ENCODE measurements at regions not wholly inside any gene's neighbourhood (a gene's known extent, or its start where the extent isn't known, plus 50 kb on each side); places are given as distances from the start of the nearest gene placed in this dataset.
"Not testable (repeated sequence)": the region's sequence is repeated elsewhere in the genome, so short reads cannot be mapped to it uniquely, and the experiment has no call there.

DNA sequence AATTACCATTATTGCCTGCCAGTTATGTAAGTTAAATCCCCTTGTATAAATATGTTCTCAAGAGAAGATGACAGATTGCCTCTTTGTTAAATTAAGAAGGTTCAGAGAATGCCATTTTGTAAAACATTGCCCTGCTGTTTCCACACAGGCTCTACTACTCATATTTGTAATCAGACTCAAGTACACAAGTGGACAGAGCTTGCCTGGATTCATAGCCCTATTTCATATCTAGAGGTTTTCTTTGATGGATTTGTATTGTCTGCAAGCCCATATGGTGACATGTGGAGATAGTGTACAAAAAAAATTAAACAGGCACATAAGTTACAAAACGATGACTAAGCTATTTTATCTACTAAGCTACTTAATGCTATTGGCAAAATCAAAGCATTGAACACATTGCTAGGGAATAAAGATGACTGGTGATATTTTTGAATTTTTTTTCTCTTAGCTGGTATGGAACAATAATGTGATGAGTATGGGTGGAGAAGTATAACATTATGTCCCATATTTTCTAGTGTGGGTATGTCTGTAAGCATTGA, 1286.6 kb upstream of the ALCAM start:
- DNase-seq, result no peak

DNA sequence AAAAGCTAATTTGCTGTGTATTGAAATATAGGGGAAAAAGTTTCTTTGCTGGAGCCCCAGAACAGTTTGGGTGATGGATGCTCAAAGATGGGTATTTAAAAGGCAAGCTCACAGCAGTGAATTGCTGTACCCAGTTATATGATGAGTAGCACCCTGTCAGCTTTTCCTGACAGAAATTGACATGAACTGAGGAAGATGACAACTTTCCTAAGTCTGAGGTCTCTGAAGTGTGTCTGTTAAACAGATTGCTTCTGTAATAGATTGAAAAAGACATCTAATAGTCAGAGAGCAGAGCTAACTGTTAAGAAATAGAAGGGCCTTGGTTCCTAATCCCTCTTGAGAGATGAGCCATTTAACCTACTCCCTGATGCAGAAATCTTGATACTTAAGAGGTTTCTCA, 1278.0 kb upstream of the ALCAM start:
- no peak for DNase-seq

DNA sequence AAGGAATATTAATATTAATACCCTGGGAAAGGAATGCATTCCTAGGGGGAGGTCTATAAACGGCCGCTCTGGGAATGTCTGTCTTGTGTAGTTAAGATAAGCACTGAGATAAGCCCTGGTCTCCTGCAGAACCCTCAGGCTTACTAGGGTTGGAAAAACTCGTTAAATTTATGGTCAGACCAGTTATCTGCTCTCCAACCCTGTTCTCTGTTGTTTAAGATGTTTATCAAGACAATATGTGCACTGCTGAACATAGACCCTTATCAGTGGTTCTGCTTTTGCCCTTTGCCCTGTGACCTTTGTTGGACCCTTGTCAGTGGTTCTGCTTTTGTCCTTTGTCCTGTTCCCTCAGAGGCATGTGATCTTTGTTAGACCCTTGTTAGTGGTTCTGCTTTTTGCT, 1276.7 kb upstream of the ALCAM start:
- not testable (repeated sequence) for DNase-seq

DNA sequence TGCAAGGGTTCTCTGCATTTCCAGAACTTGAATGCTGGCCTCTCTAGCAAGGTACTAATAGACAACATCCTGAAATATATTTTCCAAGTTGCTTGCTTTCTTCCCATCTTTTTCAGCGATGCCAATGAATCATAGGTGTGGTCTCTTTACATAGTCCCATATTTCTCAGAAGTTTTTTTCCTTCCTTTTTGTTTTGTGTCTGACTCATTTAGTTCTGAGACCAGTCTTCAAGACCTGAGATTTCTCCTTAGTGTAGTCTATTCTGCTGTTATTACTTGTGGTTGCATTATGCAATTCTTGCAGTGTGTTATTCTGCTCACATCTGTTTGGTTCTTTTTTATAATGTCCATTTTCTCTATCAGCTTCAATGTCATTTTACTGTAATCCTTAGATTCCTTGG, 1265.0 kb upstream of the ALCAM start:
- DNase-seq, result no peak

DNA sequence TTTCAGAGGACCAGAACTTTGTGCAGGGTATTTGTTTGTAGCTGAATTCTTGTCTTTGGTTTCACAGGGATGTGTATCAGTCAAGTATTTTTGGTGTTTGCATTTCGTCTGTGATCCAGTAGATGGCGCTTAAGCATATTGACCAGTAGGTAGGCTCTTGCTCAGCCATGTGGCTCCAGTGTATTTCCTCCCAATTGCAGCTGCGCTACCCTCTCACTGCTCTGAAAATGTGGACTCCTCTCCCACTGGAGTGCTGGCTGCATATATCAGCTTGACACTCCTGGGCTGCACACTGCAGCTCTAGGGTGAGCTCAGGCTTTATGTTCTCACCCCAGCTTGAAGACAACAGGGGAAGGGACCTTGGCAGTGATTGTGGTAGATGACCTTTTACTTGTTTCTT, 1264.3 kb upstream of the ALCAM start:
- peak; percentile 33 for DNase-seq

GRCh38 chr3:104106276-104106675, 1260.4 kb upstream of the ALCAM start:
- no peak for DNase-seq

- no peak for DNase-seq
Measured at GRCh38 chr3:104108522-104108921, 1258.2 kb upstream of the ALCAM start.

GRCh38 chr3:104126463-104126862, 1240.2 kb upstream of the ALCAM start:
- DNase-seq, result no peak

DNA sequence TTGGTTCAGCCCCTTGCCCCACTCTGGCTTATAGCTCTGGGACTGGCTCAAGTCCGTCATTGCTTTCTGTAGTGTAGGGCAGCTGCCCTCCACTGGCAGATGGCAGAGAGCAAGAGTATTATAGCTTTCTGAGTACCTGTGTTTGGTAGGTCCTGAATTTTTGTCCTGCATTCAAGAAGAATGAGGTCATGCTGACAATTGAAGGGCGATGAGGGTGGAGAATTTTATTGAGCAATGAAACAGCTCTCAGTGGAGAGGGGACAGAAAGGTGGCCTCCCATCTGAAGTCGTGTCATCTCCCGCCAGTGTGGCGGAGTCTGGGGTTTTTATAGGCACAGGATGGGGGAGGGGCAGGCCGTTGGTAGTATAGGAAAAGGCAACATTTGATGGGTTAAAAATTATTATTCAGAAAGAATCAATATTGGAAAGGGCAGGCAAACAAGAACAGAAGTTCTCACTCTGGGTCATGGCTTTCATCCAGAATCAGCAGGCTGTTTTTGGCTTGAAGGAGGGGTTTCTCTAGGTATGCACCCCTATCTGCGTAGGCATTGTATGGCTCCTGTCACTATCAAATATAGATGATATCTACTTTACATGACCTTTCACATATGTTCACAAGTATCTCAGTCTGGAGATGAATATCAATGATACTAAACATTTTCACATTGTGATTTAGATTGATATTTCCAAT, 1239.7 kb upstream of the ALCAM start:
- no peak for DNase-seq

DNA sequence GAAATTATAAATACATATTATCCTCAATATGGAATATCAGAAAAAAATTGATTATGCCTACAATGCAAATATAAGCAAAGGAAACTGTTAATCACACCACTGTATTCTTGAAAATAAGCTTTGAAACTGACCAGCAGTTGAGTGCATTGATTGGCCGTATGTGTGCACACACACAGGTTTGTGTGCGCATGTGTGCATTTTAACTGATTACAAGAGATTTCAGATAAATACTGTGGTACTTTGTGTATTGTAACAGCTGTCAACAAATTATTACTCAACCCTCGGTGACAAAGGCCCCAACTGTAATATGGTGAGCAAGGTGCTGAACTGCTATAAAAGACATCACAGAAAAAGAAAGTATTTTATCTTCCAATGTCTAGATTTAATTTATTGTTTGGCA, 1238.9 kb upstream of the ALCAM start:
- DNase-seq, result no peak

GRCh38 chr3:104132566-104133403, 1233.9 kb upstream of the ALCAM start:
- DNase-seq, result no peak

DNA sequence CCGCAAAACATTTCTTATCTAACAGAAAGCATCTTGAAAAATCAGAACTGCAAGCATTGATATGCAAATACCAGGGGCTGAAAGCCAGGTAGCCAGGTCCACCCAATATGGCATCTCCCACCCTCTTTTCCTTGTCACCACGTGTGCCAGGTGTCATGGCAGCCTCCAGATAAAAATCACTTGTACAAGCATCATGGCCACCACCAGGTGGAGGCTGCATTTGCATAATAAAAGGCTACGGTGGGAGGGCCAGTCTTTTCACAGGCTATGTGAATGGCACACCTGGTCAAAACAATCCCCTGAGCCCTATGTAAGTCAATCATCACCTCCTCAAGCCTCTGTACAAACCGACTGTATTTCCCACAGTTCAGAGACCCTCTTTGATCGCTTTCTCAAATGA, 1233.1 kb upstream of the ALCAM start:
- no peak for DNase-seq

GRCh38 chr3:104137116-104137515, 1229.6 kb upstream of the ALCAM start:
- DNase-seq, result no peak

DNA sequence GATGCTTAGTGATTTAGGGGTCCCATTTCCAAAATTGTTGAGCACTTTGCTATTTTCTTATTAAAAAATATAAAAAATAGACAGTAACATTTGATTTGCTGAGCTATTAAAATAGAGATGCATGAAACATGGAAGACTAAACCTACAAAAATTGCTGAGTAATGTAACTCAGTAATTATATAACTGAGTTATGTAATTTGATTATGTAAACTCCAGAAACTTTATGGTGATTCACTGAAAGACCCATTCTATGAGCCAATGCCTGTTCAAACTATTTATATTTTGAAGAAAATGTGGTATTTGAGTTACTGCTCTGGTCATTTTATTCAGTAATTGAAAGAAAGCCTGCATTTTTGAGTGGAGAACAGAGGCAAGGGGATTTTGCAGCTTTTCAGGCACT, 1221.5 kb upstream of the ALCAM start:
- DNase-seq, result no peak

- DNase-seq, result no peak
Measured at GRCh38 chr3:104149154-104149553, 1217.6 kb upstream of the ALCAM start.

- DNase-seq, result no peak
Measured at GRCh38 chr3:104150724-104151123, 1216.0 kb upstream of the ALCAM start.

DNA sequence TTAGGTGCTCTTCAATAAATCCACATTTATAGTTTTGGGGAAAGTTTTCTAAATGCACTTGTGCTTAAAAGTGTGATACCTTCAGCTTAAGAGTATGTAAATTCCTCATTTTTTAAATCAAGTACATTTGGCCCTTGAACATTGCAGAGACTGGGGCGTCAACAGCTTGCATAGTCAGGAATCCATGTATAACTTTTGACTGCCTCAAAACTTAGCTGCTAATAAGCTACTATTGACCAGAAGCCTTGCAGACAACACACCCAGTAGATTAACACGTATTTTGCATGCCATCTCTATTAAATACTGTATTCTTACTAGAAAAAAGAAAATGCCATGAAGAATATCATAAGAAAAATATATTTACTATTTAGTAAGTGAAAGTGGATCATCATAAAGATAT, 1211.8 kb upstream of the ALCAM start:
- DNase-seq, result no peak

DNA sequence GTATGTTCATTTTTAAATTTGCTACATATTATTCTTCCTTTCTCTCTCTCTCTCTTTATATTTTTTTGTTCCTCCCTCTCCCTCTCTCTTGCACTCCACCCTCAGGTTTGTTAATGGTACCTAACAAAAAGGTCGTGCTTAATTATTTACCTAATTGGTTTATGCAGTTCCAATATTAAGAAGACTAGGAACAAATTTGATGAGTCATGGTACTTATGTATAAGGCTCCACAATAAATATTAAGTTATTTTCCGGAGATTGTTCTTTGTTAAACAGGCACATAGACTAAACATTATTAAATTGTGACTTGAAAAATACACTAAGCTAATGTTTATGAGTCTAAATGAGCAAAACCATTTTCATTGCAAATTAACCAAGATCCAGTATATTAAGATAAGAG, 1200.8 kb upstream of the ALCAM start:
- no peak for DNase-seq

DNA sequence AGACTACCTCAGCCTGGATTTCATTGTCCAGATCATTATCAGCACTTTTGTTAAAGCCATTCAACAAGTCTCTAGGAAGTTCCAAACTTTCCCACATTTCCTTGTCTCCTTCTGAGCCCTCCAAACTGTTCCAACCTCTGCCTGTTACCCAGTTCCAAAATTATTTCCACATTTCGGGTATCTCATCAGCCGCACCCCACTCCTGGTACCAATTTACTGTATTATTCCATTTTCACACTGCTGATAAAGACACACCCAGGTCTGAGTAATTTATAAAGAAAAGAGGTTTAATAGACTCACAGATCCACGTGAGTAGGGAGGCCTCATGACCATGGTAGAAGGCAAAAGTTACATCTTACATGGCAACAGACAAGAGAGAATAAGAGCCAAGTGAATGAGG, 1198.3 kb upstream of the ALCAM start:
- no peak for DNase-seq

- DNase-seq, result no peak
Measured at GRCh38 chr3:104175696-104176095, 1191.0 kb upstream of the ALCAM start.

- no peak for DNase-seq
Measured at GRCh38 chr3:104176706-104177105, 1190.0 kb upstream of the ALCAM start.

DNA sequence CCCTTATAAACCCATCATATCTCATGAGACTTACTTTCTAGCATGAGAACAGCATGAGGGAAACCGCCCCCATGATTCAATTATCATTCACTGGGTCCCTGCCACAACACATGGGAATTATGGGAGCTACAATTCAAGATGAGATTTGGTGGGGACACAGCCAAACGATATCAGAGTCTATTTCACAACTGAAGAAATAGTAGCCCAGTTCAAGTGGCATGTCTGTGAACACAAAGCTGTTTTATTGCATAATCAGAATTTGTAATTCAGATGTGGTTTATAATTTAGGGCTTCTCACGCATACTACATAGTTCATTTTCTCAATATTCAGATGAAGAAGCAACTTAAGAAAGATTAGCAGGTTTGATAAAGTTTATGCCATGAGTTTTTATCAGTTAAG, 1188.0 kb upstream of the ALCAM start:
- DNase-seq, result no peak

DNA sequence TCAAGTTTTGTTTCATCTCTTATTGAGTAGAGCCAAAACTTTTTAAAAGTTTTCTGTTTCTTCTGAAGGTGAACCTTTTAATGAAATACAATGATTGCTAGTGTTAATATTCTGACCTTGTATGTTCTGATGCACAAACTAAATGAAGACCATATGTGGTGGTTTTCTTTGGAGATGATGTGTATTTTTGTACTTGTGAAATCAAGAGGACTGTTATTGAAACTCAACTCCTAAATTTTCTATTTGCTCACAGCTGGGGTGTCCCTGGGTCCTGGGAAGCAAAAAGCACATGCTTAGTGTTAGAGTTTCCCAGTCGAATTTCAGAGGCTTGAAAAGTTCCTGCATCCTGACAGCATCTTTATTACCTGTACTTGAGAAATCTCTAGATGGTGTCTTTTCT, 1185.8 kb upstream of the ALCAM start:
- DNase-seq, result no peak

GRCh38 chr3:104190681-104191080, 1176.0 kb upstream of the ALCAM start:
- DNase-seq, result no peak
